ENCODE measurements at regions not wholly inside any gene's neighbourhood (a gene's known extent, or its start where the extent isn't known, plus 50 kb on each side); places are given as distances from the start of the nearest gene placed in this dataset.
A peak's percentile ranks its signal among the peaks of the same experiment; 100 is the strongest.

DNA sequence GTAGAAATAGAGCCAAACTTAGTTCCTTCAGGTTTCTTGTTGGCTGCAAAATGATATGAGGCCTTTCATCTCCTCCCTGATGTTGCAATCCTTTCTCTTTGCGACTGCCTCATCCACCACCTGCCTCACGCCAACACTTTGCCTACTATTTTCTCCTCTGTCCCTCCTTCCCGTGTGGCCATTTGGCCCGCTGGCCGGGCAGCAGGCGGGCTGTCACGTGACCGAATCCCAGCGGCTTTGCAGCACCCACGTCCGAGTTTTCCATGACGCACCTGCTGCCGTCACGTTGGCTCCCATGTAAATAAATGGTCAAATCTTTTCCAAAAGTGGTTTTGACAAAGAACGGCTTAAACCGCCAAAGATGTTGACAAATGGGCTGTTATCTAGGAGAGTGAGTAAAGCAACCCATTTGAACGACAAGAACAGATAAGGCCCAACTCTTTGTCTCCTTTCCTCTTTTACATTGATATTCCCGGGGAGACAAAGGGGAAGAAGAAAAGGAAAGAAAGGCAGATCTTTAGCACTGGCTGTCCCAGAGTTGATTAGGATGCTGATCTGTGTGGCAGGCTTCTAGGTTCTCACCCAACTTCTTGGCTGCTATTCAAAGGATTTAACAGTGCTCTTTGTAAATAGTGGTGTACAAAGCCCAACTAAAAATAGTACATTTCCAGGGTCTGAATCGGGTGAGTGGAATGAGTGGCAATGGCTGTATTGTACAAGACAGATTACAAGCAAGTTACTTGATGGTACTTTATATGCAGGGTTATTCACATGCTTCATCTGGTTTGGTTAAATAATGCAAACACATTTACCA is 174.2 kb upstream of the JADE1 start (continued):
- peak; percentile 65; the same call in 1 of the 2 replicates for TF ChIP-seq ZNF589 (CRISPR knock-in tag; IDR thresholded peaks at IDR 0.05; ENCODE audit: low read depth)
- TF ChIP-seq MXI1 (IDR thresholded peaks at IDR 0.05; ENCODE audit: low read depth, low read length) = no peak
- TF ChIP-seq, protein P1, sequence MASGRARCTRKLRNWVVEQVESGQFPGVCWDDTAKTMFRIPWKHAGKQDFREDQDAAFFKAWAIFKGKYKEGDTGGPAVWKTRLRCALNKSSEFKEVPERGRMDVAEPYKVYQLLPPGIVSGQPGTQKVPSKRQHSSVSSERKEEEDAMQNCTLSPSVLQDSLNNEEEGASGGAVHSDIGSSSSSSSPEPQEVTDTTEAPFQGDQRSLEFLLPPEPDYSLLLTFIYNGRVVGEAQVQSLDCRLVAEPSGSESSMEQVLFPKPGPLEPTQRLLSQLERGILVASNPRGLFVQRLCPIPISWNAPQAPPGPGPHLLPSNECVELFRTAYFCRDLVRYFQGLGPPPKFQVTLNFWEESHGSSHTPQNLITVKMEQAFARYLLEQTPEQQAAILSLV (tag; IDR thresholded peaks at IDR 0.05) = no peak
- TF ChIP-seq ZNF253 (CRISPR knock-in tag; conservative IDR thresholded peaks at IDR 0.05) = no peak
- TF ChIP-seq CHD1 (IDR thresholded peaks at IDR 0.05; ENCODE audit: low read length) = no peak
- no peak for TF ChIP-seq HNRNPK (IDR thresholded peaks at IDR 0.05; ENCODE audit: low read depth, low read length, poor library complexity, severe bottlenecking)
- TF ChIP-seq, protein P2, sequence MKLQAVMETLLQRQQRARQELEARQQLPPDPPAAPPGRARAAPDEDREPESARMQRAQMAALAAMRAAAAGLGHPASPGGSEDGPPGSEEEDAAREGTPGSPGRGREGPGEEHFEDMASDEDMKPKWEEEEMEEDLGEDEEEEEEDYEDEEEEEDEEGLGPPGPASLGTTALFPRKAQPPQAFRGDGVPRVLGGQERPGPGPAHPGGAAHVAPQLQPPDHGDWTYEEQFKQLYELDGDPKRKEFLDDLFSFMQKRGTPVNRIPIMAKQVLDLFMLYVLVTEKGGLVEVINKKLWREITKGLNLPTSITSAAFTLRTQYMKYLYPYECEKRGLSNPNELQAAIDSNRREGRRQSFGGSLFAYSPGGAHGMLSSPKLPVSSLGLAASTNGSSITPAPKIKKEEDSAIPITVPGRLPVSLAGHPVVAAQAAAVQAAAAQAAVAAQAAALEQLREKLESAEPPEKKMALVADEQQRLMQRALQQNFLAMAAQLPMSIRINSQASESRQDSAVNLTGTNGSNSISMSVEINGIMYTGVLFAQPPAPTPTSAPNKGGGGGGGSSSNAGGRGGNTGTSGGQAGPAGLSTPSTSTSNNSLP (IDR thresholded peaks at IDR 0.05; ENCODE audit: borderline replicate concordance, low read depth, low read length) = no peak
- no peak for TF ChIP-seq POLR2A (conservative IDR thresholded peaks at IDR 0.05)
- TF ChIP-seq ZNF324 (CRISPR knock-in tag; IDR thresholded peaks at IDR 0.05) = no peak
- no peak for TF ChIP-seq TRIM28 (IDR thresholded peaks at IDR 0.05)
- TF ChIP-seq SMARCE1 (IDR thresholded peaks at IDR 0.05) = peak; percentile 86; the same call in 1 of the 2 replicates
- no peak for TF ChIP-seq SAP30 (IDR thresholded peaks at IDR 0.05; ENCODE audit: borderline replicate concordance, insufficient read depth, low read depth, low read length, poor library complexity, severe bottlenecking)
- TF ChIP-seq EP300 (IDR thresholded peaks at IDR 0.05; ENCODE audit: low read length) = peak; percentile 71
- TF ChIP-seq, protein P3, sequence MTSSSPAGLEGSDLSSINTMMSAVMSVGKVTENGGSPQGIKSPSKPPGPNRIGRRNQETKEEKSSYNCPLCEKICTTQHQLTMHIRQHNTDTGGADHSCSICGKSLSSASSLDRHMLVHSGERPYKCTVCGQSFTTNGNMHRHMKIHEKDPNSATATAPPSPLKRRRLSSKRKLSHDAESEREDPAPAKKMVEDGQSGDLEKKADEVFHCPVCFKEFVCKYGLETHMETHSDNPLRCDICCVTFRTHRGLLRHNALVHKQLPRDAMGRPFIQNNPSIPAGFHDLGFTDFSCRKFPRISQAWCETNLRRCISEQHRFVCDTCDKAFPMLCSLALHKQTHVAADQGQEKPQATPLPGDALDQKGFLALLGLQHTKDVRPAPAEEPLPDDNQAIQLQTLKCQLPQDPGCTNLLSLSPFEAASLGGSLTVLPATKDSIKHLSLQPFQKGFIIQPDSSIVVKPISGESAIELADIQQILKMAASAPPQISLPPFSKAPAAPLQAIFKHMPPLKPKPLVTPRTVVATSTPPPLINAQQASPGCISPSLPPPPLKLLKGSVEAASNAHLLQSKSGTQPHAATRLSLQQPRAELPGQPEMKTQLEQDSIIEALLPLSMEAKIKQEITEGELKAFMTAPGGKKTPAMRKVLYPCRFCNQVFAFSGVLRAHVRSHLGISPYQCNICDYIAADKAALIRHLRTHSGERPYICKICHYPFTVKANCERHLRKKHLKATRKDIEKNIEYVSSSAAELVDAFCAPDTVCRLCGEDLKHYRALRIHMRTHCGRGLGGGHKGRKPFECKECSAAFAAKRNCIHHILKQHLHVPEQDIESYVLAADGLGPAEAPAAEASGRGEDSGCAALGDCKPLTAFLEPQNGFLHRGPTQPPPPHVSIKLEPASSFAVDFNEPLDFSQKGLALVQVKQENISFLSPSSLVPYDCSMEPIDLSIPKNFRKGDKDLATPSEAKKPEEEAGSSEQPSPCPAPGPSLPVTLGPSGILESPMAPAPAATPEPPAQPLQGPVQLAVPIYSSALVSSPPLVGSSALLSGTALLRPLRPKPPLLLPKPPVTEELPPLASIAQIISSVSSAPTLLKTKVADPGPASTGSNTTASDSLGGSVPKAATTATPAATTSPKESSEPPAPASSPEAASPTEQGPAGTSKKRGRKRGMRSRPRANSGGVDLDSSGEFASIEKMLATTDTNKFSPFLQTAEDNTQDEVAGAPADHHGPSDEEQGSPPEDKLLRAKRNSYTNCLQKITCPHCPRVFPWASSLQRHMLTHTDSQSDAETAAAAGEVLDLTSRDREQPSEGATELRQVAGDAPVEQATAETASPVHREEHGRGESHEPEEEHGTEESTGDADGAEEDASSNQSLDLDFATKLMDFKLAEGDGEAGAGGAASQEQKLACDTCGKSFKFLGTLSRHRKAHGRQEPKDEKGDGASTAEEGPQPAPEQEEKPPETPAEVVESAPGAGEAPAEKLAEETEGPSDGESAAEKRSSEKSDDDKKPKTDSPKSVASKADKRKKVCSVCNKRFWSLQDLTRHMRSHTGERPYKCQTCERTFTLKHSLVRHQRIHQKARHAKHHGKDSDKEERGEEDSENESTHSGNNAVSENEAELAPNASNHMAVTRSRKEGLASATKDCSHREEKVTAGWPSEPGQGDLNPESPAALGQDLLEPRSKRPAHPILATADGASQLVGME (CRISPR knock-in tag; IDR thresholded peaks at IDR 0.05) = no peak
- TF ChIP-seq ERF (CRISPR knock-in tag; IDR thresholded peaks at IDR 0.05) = no peak
- peak; percentile 69; the same call in 1 of the 2 replicates for TF ChIP-seq SMARCA4 (IDR thresholded peaks at IDR 0.05)
- TF ChIP-seq RNF2 (IDR thresholded peaks at IDR 0.05) = no peak
- TF ChIP-seq, protein P4, sequence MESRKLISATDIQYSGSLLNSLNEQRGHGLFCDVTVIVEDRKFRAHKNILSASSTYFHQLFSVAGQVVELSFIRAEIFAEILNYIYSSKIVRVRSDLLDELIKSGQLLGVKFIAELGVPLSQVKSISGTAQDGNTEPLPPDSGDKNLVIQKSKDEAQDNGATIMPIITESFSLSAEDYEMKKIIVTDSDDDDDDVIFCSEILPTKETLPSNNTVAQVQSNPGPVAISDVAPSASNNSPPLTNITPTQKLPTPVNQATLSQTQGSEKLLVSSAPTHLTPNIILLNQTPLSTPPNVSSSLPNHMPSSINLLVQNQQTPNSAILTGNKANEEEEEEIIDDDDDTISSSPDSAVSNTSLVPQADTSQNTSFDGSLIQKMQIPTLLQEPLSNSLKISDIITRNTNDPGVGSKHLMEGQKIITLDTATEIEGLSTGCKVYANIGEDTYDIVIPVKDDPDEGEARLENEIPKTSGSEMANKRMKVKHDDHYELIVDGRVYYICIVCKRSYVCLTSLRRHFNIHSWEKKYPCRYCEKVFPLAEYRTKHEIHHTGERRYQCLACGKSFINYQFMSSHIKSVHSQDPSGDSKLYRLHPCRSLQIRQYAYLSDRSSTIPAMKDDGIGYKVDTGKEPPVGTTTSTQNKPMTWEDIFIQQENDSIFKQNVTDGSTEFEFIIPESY (CRISPR knock-in tag; IDR thresholded peaks at IDR 0.05) = 0 out of 2 replicates have a peak, but pooled peaks have one; percentile 23
- TF ChIP-seq SREBF2 (CRISPR knock-in tag; IDR thresholded peaks at IDR 0.05) = no peak
